Liver (tissue), 8 donors: ENCODE measurements at regions not wholly inside any gene's neighbourhood (a gene's known extent, or its start where the extent isn't known, plus 50 kb on each side); places are given as distances from the start of the nearest gene placed in this dataset.

Experiments used
- DNase-seq: peaks from one replicate; pipeline ENCODE4 v3.0.0-alpha.2; 2017; ENCODE audit warnings: low spot score
- H3K27ac ChIP-seq, 2 donors: one replicate each; pipeline ENCODE4 v1.7.0; 2013; ENCODE audit warnings: inconsistent platforms in 2 of 2, low read length in 2 of 2, control low read depth in 1 of 2, low read depth in 1 of 2, mild to moderate bottlenecking in 1 of 2
- H3K27me3 ChIP-seq, 4 donors: one replicate each; pipeline versions ENCODE4 v1.6.1 to v1.7.0; 2013; ENCODE audit warnings: low read length in 3 of 4, inconsistent platforms in 1 of 4, mild to moderate bottlenecking in 1 of 4, moderate library complexity in 1 of 4; ENCODE audit not compliant: control insufficient read depth in 4 of 4, insufficient read depth in 4 of 4
- H3K36me3 ChIP-seq, 4 donors: one replicate each; pipeline versions ENCODE4 v1.6.1 to v1.7.0; 2013; ENCODE audit warnings: low read length in 3 of 4, mild to moderate bottlenecking in 3 of 4, low read depth in 1 of 4, moderate library complexity in 1 of 4; ENCODE audit not compliant: control insufficient read depth in 4 of 4, insufficient read depth in 3 of 4
- H3K4me1 ChIP-seq, 4 donors: one replicate each; pipeline versions ENCODE4 v1.6.1 to v1.7.0; 2013; ENCODE audit warnings: low read length in 3 of 4, mild to moderate bottlenecking in 3 of 4, moderate library complexity in 1 of 4; ENCODE audit not compliant: control insufficient read depth in 4 of 4, insufficient read depth in 4 of 4
- H3K4me3 ChIP-seq, 3 donors: one replicate each; pipeline versions ENCODE4 v1.6.1 to v1.7.0; 2013; ENCODE audit warnings: low read length in 3 of 3, control low read depth in 1 of 3, low read depth in 1 of 3, mild to moderate bottlenecking in 1 of 3
- H3K9ac ChIP-seq, 2 donors: one replicate each; pipeline ENCODE4 v1.7.0; 2013; ENCODE audit warnings: low read length in 2 of 2, mild to moderate bottlenecking in 2 of 2, moderate library complexity in 2 of 2, control low read depth in 1 of 2, low read depth in 1 of 2
- H3K9me3 ChIP-seq, 4 donors: one replicate each; pipeline versions ENCODE4 v1.6.1 to v1.7.0; 2013; ENCODE audit warnings: low read length in 3 of 4; ENCODE audit not compliant: control insufficient read depth in 4 of 4
- EGR1 ChIP-seq, 2 donors: IDR thresholded peaks; 2 replicates each; pipeline ENCODE4 v1.6.1; 2016 to 2018; ENCODE audit warnings: antibody characterized with exemption in 2 of 2, low read depth in 2 of 2
- FOXA1 ChIP-seq: IDR thresholded peaks from 2 replicates; pipeline ENCODE4 v1.6.1; 2016; ENCODE audit warnings: antibody characterized with exemption
- FOXA2 ChIP-seq: IDR thresholded peaks from 2 replicates; pipeline ENCODE4 v1.6.1; 2016; ENCODE audit warnings: antibody characterized with exemption
- NR2F2 ChIP-seq: IDR thresholded peaks from 2 replicates; pipeline ENCODE4 v1.6.1; 2016; ENCODE audit warnings: antibody characterized with exemption
- RXRA ChIP-seq, 2 donors: IDR thresholded peaks; 2 replicates each; pipeline ENCODE4 v1.6.1; 2017 to 2018; ENCODE audit warnings: antibody characterized with exemption in 2 of 2, mild to moderate bottlenecking in 1 of 2
- ZBTB33 ChIP-seq: IDR thresholded peaks from 2 replicates; pipeline ENCODE4 v1.6.1; 2016; ENCODE audit warnings: antibody characterized with exemption
- WGBS: extraction: QIAGEN DNeasy Blood & Tissue Kit; methylation state at CpG from one replicate; pipeline ENCODE4 v1.1.7; 2013; 5-methylcytosine and 5-hydroxymethylcytosine counted together
- TF ChIP-seq, protein P1 (sequence below): fragments of 150-350 bp; IDR thresholded peaks from 2 replicates; pipeline ENCODE4 v1.5.1; 2017; ENCODE audit warnings: improper control_type of control experiment, low read depth, low read length; ENCODE audit not compliant: missing input control
- TF ChIP-seq, protein P2 (sequence below): IDR thresholded peaks from 2 replicates; pipeline ENCODE4 v1.6.1; 2016; ENCODE audit warnings: antibody characterized with exemption, mild to moderate bottlenecking
- TF ChIP-seq, protein P3 (sequence below): IDR thresholded peaks from 2 replicates; pipeline ENCODE4 v1.6.1; 2016; ENCODE audit warnings: antibody characterized with exemption
- donor health status: healthy.
- donor health status: healthy.
- donor health status: healthy.
- donor health status: healthy.
- donor health status: healthy.

- no peaks in the 10 kb centered on the region for H3K4me1 ChIP-seq
- H3K9ac ChIP-seq, result no peak overlapping the region
- DNase-seq, result no peak
- H3K27ac ChIP-seq, result no peak overlapping the region
- no peaks in the 10 kb centered on the region for H3K9me3 ChIP-seq
- TF ChIP-seq ZBTB33, result no peak
- no peak for TF ChIP-seq FOXA1
- TF ChIP-seq RXRA (IDR thresholded peaks at IDR 0.05), result no peak
- no peak for TF ChIP-seq NR2F2
- TF ChIP-seq, protein P1, sequence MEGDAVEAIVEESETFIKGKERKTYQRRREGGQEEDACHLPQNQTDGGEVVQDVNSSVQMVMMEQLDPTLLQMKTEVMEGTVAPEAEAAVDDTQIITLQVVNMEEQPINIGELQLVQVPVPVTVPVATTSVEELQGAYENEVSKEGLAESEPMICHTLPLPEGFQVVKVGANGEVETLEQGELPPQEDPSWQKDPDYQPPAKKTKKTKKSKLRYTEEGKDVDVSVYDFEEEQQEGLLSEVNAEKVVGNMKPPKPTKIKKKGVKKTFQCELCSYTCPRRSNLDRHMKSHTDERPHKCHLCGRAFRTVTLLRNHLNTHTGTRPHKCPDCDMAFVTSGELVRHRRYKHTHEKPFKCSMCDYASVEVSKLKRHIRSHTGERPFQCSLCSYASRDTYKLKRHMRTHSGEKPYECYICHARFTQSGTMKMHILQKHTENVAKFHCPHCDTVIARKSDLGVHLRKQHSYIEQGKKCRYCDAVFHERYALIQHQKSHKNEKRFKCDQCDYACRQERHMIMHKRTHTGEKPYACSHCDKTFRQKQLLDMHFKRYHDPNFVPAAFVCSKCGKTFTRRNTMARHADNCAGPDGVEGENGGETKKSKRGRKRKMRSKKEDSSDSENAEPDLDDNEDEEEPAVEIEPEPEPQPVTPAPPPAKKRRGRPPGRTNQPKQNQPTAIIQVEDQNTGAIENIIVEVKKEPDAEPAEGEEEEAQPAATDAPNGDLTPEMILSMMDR, result no peak
- TF ChIP-seq FOXA2, result no peak
- TF ChIP-seq EGR1 (IDR thresholded peaks at IDR 0.05; ENCODE audit: low read depth in 2 of 2), result no peak
- TF ChIP-seq, protein P2, sequence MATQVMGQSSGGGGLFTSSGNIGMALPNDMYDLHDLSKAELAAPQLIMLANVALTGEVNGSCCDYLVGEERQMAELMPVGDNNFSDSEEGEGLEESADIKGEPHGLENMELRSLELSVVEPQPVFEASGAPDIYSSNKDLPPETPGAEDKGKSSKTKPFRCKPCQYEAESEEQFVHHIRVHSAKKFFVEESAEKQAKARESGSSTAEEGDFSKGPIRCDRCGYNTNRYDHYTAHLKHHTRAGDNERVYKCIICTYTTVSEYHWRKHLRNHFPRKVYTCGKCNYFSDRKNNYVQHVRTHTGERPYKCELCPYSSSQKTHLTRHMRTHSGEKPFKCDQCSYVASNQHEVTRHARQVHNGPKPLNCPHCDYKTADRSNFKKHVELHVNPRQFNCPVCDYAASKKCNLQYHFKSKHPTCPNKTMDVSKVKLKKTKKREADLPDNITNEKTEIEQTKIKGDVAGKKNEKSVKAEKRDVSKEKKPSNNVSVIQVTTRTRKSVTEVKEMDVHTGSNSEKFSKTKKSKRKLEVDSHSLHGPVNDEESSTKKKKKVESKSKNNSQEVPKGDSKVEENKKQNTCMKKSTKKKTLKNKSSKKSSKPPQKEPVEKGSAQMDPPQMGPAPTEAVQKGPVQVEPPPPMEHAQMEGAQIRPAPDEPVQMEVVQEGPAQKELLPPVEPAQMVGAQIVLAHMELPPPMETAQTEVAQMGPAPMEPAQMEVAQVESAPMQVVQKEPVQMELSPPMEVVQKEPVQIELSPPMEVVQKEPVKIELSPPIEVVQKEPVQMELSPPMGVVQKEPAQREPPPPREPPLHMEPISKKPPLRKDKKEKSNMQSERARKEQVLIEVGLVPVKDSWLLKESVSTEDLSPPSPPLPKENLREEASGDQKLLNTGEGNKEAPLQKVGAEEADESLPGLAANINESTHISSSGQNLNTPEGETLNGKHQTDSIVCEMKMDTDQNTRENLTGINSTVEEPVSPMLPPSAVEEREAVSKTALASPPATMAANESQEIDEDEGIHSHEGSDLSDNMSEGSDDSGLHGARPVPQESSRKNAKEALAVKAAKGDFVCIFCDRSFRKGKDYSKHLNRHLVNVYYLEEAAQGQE, result no peak
- no peak overlapping the region for H3K4me3 ChIP-seq
- H3K36me3 ChIP-seq, result no peaks in the 10 kb centered on the region
- H3K27me3 ChIP-seq, result no peaks in the 10 kb centered on the region
- WGBS, result 70% methylated on average over 16 of the region's 16 CpGs
Measured at GRCh38 chr13:106183410-106184065, 351.9 kb downstream of the EFNB2 start.

- TF ChIP-seq, protein P2, result no peak
- TF ChIP-seq EGR1 (IDR thresholded peaks at IDR 0.05; ENCODE audit: low read depth in 2 of 2), result no peak
- TF ChIP-seq, protein P3, sequence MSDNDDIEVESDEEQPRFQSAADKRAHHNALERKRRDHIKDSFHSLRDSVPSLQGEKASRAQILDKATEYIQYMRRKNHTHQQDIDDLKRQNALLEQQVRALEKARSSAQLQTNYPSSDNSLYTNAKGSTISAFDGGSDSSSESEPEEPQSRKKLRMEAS, result no peak
- 61% methylated on average over 6 of the region's 6 CpGs for WGBS
- DNase-seq, result no peak
- Histone ChIP-seq H3K27ac (no peak overlapping the region), H3K9ac (no peak overlapping the region), H3K27me3 (no peaks in the 10 kb centered on the region), H3K9me3 (no peaks in the 10 kb centered on the region), H3K4me3 (no peak overlapping the region), H3K4me1 (no peaks in the 10 kb centered on the region), H3K36me3 (no peaks in the 10 kb centered on the region)
Measured at GRCh38 chr13:106182404-106182803, 353.1 kb downstream of the EFNB2 start.
